GM13977 (cell line): ENCODE measurements at regions not wholly inside any gene's neighbourhood (a gene's known extent, or its start where the extent isn't known, plus 50 kb on each side); places are given as distances from the start of the nearest gene placed in this dataset.
"Not testable (repeated sequence)": the region's sequence is repeated elsewhere in the genome, so short reads cannot be mapped to it uniquely, and the experiment has no call there.

Source experiments
- DNase-seq: peaks from one replicate; pipeline ENCODE4 v3.0.0; 2012; ENCODE audit warnings: low spot score
- in situ Hi-C: fragments of 300-500 bp; cut with MboI; formaldehyde crosslinking; loops from one replicate; pipeline ENCODE4 v1.12.0; 2022; ENCODE audit warnings: low sequenced_read_pairs, low pct_unique_long_range_greater_than_20kb, mixed read lengths, inconsistent platforms; ENCODE audit not compliant: unreplicated experiment
- TF ChIP-seq, protein P1 (sequence below): IDR thresholded peaks from 2 replicates; pipeline ENCODE4 v1.5.1; 2012; ENCODE audit warnings: mild to moderate bottlenecking, control low read depth; ENCODE audit not compliant: insufficient read depth; ENCODE audit errors: extremely low read depth, missing control alignments

DNA sequence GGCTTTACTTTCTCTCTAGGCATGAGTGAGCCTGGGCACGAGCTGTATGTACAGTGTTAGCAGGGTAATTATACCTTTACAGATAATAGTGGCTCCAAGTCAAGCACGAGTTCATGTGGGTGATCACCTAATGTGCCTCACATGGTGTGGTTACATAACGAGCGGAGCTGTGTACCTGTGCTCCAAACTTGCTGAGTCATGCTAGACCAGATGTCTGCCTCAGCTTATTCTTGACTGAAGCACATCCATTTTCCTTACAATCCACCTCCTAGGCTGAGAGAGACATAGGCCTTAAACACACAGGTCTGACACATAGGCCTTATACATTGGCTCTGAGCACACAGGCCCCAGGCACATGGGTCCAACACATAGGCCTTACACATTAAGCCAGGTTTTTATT is 426.6 kb downstream of the GPAT3 start:
- TF ChIP-seq, protein P1, sequence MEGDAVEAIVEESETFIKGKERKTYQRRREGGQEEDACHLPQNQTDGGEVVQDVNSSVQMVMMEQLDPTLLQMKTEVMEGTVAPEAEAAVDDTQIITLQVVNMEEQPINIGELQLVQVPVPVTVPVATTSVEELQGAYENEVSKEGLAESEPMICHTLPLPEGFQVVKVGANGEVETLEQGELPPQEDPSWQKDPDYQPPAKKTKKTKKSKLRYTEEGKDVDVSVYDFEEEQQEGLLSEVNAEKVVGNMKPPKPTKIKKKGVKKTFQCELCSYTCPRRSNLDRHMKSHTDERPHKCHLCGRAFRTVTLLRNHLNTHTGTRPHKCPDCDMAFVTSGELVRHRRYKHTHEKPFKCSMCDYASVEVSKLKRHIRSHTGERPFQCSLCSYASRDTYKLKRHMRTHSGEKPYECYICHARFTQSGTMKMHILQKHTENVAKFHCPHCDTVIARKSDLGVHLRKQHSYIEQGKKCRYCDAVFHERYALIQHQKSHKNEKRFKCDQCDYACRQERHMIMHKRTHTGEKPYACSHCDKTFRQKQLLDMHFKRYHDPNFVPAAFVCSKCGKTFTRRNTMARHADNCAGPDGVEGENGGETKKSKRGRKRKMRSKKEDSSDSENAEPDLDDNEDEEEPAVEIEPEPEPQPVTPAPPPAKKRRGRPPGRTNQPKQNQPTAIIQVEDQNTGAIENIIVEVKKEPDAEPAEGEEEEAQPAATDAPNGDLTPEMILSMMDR: no peak
- in situ Hi-C loops: no loop called here
- no peak for DNase-seq

DNA sequence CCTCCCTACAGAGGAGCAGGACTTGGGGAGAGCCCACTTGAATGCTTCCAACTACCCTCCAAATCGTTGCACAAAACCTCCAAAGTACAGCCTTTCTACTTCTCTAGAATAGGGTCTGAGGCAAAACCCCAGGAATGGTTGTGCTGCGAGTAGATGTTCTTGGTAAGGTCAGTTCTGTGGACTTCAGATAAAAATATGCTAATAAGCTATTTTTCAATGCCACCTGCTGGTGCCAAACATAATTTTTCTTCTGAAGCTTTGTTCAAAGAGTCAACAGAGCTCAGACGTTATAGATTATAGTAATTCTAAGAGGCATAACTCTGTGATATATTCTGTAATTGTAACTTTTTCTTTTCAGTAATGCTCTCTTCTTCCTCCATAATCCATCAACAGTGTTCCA is 425.7 kb downstream of the GPAT3 start:
- DNase-seq: no peak
- in situ Hi-C loops: no loop called here
- TF ChIP-seq, protein P1: no peak

DNA sequence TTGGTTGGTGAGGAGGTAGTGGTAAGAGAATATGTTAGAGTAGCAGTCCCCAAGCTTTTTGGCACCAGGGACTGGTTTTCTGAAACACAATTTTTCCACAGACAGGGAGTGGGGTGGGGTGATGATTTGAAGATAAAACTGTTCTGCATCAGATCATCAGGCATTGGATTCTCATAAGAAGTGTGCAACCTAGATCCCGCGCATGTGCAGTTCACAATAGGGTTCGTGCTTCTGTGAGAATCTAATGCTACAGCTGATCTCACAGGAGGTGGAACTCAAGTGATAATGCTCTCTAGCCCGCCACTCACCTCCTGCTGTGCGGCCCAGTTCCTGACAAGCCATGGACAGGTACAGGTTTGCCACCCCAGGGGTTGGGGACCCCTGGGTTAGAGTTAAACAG is 423.3 kb downstream of the GPAT3 start:
- in situ Hi-C loops: no loop called here
- TF ChIP-seq, protein P1: no peak
- DNase-seq: no peak

DNA sequence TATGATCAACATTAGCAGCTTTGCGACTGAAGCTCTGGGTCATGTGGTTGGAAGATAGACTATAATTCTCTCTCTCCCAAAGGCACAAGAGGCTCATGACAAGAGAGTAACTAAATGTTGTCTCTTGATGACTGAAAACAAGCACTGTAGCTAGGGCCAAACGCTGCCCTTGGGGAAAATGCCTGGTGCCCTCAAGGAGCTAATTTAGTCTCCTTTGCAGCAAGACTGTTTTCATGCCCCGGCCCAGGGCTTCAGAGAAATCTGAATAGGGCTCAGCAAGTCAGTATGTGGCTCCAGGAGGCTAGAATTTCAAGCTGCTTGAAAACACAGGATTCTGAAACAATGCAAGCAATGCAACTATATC is 411.9 kb downstream of the GPAT3 start:
- no peak for DNase-seq
- in situ Hi-C loops: no loop called here
- TF ChIP-seq, protein P1: no peak

DNA sequence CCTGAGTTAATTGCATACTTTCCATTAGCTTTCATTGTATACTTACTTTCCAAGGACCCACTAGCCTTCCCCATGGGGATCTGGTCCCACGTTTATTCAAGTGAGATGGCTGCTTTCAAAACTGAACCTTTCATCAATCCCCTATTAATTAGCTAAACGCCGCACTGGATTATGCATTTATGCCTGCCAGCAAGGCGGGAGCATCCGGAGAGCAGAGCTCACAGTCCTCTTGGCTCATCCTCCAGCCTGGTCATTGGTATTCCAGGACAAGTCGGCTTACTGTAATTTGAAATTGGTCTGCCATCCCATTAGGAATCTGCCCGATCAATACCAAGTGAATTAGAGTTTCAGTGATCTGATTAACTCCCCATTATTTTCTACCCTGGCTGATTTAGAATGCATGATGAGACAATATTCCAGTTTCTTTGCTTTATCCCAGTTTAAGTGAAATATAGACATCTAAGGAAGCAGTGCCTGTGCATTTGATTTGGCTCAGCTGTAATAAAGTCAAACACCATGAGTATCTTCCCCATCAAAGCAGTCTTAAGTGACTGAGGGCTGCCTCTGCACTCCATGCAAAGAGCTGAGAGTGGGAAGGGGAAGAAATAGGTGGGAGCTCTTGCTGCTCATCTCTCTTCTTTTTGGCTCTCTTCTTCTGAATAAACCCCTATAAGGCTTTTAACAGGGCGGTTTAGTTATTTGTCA is 411.4 kb downstream of the GPAT3 start:
- in situ Hi-C loops: no loop called here
- no peak for DNase-seq
- TF ChIP-seq, protein P1: no peak

DNA sequence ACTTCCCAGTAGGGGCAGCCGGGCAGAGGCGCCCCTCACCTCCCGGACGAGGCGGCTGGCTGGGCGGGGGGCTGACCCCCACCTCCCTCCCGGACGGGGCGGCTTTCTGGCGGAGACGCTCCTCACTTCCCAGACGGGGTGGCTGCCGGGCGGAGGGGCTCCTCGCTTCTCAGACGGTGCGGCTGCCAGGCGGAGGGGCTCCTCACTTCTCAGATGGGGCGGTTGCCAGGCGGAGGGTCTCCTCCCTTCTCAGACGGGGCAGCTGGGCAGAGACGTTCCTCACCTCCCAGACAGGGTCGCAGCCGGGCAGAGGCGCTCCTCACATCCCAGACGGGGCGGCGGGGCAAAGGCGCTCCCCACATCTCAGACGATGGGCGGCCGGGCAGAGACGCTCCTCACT is 407.8 kb downstream of the GPAT3 start:
- DNase-seq, in situ Hi-C loops: not testable (repeated sequence)

DNA sequence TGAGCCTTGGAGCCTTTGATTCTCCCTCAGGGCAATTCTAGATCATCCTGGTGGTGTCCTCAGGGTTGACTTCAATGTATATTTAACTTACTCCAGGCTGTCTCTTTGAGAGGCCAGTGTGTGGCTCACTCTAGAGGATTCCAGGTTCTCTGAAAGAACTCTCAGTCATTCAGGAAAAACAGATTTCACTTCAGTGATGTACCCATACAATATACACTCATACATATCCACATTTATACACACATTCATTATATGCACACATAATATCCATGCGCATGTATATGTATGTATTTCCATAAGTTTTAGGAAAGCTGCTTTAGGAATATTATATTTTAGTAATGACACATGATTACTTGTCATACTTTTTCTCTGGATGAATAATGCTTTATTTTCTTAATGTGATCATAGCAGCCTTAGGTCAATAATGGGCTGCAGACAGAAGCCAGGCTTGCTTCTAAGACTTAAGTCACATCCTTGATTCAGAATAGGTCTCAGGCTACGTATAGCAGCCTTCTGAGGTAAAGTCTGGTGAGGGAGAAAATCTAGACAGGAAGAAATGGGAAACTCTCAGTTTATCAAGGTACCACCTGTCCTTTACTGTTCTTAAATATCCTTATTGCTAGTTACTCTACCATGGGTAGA is 397.0 kb downstream of the GPAT3 start:
- DNase-seq: no peak
- TF ChIP-seq, protein P1: no peak
- in situ Hi-C loops: no loop called here
